GM06990 (cell line): ENCODE measurements at regions not wholly inside any gene's neighbourhood (a gene's known extent, or its start where the extent isn't known, plus 50 kb on each side); places are given as distances from the start of the nearest gene placed in this dataset.

Experiments
- DNase-seq: peaks from one replicate; pipeline ENCODE4 v3.0.0-alpha.2; 2011; ENCODE audit not compliant: insufficient read length; ENCODE audit errors: extremely low read depth
- H3K27me3 ChIP-seq: replicated peaks from 2 replicates; pipeline ENCODE4 v1.6.0; 2011; ENCODE audit warnings: low read length; ENCODE audit not compliant: control insufficient read depth, insufficient read depth
- H3K36me3 ChIP-seq: 2 replicates; pipeline ENCODE4 v1.5.1; 2011; ENCODE audit warnings: low read length; ENCODE audit not compliant: control insufficient read depth, insufficient read depth
- H3K4me3 ChIP-seq: replicated peaks from 2 replicates; pipeline ENCODE4 v1.5.1; 2011; ENCODE audit warnings: low read depth, mild to moderate bottlenecking, control low read depth, low read length
- CTCF ChIP-seq: IDR thresholded peaks from 2 replicates; pipeline ENCODE4 v1.5.1; 2011; ENCODE audit warnings: low read length, control low read depth, mild to moderate bottlenecking, inconsistent platforms; ENCODE audit not compliant: insufficient read depth, poor library complexity, severe bottlenecking

- no peaks in the 10 kb centered on the region for H3K36me3 ChIP-seq
- TF ChIP-seq CTCF = no peak
- DNase-seq = no peak
Measured at GRCh38 chr20:20814685-20815084, 102.2 kb upstream of the RALGAPA2 start.

DNA sequence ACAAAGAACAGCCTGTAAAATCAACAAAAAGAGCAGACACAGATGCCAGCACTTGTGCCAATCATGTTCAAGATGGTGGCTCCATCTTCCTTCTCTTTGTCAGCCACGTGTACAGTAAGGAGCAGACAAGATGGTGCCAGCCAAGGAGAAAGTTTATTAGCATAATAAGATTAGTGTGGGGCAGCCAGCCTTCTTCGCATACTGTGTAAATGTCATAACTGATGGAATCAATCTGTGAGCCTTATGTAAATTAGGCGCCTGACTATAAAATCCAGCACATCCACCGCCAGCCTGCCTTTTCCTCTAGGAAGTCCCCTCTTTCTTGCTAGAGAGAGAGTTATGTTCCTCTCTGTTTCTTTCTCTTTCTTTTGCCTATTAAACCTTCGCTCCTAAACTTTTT lies 99.7 kb upstream of the RALGAPA2 start:
- DNase-seq = no peak
- Histone ChIP-seq H3K4me3 (no peak overlapping the region), H3K27me3 (no peaks in the 10 kb centered on the region; the same call in 1 of the 2 replicates), H3K36me3 (no peaks in the 10 kb centered on the region)
- no peak for TF ChIP-seq CTCF

More at GRCh38 chr20:20814685-20815084, 102.2 kb upstream of the RALGAPA2 start:
- Histone ChIP-seq H3K27me3 (no peaks in the 10 kb centered on the region), H3K4me3 (no peak overlapping the region)

DNA sequence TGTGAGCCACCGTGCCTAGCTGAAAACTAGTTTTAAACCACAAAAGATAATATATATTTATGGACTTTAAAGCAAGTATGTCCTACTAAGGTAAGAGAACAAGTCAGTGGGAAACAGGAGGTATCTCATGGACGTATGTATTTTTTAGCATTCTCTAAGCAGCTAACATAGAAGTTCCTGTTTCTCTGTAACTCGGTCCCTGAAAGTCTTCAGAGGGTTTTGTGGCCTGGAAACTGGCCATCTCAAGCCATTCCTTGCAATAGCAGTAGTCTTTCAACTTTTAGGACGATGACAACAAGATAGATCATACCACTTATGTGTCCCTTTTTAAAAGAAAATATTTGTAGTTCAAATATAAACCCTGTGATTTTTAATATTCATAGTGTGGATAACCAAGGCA lies 95.6 kb upstream of the RALGAPA2 start:
- Histone ChIP-seq H3K27me3 (no peaks in the 10 kb centered on the region; the same call in 1 of the 2 replicates), H3K36me3 (no peaks in the 10 kb centered on the region), H3K4me3 (no peak overlapping the region)
- DNase-seq = no peak
- no peak for TF ChIP-seq CTCF

DNA sequence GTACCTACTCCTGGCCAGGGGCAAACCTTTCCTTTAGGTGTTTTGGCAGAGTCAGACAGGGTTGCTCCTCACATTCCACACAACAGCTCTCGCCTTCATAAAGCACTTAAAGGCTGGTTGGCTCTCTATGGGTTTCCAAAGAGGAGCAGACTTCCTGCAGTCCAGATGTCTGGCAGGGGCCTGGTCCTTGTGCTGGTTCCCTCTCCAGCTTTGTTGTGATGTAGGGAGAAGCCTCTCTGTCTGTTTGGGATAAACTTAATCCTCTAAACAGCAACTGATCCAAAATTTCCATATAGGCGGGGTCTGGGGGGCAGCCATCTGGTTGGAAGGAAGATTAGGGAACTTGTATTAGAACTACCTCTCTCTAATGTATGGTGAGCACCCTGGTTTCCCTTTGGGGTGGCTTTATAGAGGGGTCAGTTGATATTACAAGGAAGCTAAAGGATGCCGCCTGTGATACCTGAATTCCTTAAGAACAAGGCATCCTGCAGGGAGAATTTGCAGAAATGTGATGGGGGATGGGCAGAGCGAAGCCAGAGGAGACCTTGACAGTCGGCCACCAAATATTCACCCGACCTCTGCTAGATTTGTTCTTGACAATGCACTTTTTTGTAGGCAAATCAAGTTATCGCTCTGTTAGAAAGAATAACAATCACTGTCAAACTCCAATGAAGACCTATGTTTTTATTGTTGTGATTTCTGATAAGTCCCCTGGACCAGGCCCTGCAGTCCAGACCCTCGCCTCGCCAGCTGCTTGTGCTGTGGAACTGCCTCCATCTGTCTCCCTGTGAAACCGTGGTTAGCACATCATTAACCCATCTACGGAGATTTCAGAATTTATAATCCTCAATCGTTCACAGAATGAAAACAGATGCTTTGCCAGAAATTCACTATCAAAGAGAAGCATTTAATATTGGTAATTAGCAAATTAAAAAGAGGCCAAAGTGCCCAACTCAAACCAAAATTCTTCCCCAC lies 94.0 kb upstream of the RALGAPA2 start:
- DNase-seq = no peak
- H3K4me3 ChIP-seq = no peak overlapping the region
- no peaks in the 10 kb centered on the region; the same call in 1 of the 2 replicates for H3K27me3 ChIP-seq
- no peak for TF ChIP-seq CTCF
- no peaks in the 10 kb centered on the region for H3K36me3 ChIP-seq

DNA sequence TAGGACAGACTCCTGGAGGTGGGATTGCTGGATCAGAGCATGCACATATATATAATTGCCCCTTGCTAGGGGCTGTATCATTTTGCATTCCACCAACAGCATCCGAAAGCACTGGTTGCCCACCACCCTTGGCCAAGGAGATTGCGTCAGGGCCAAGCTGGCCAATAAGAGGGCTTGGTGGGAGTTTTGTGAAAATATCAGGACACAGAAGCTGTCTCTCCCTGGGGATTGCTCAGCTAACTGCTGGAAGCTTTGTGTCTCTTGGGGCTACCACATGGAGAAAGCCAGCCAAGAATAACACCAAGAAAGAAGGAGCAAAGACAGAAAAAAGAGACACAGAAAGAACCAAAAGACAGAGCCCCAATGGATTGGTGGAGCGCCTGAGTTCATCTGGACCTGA lies 90.6 kb upstream of the RALGAPA2 start:
- H3K4me3 ChIP-seq = no peak overlapping the region
- no peak for DNase-seq
- no peaks in the 10 kb centered on the region; the same call in 1 of the 2 replicates for H3K27me3 ChIP-seq
- no peaks in the 10 kb centered on the region for H3K36me3 ChIP-seq
- no peak for TF ChIP-seq CTCF
